OCI-LY3 (cell line): ENCODE measurements at regions not wholly inside any gene's neighbourhood (a gene's known extent, or its start where the extent isn't known, plus 50 kb on each side); places are given as distances from the start of the nearest gene placed in this dataset.

Experiments
- H2AFZ ChIP-seq: fragments of 200-600, 300-600 bp; shearing (Covaris generic); 2 replicates; pipeline ENCODE4 v1.6.0; 2014; ENCODE audit warnings: antibody characterized with exemption, low read depth, low read length
- H3K27ac ChIP-seq: fragments of 200-600, 300-600 bp; sonication (generic); 2 replicates; pipeline ENCODE4 v1.5.1; 2014; ENCODE audit warnings: mild to moderate bottlenecking, low read length, moderate library complexity, mixed read lengths
- H3K27me3 ChIP-seq: fragments of 200-600, 300-600 bp; sonication (generic); 2 replicates; pipeline ENCODE4 v1.6.1; 2014; ENCODE audit warnings: low read depth, low read length, mixed read lengths
- H3K36me3 ChIP-seq: fragments of 200-600, 300-600 bp; sonication (generic); replicated peaks from 2 replicates; pipeline ENCODE3; 2014; ENCODE audit warnings: low read depth, low read length, mixed read lengths
- H3K4me1 ChIP-seq: fragments of 300-600, 200-600 bp; sonication (generic); 2 replicates; pipeline ENCODE4 v1.6.1; 2014; ENCODE audit warnings: low read length, mixed read lengths
- H3K4me2 ChIP-seq: fragments of 200-600, 300-600 bp; sonication (generic); 2 replicates; pipeline ENCODE4 v1.6.1; 2014; ENCODE audit warnings: low read length, mixed read lengths
- H3K4me3 ChIP-seq: fragments of 300-600, 200-600 bp; sonication (generic); 2 replicates; pipeline ENCODE4 v1.5.1; 2014; ENCODE audit warnings: antibody characterized with exemption, mild to moderate bottlenecking, low read length, moderate library complexity
- H3K79me2 ChIP-seq: fragments of 300-600, 200-600 bp; shearing (Covaris generic); 2 replicates; pipeline ENCODE4 v1.6.1; 2014; ENCODE audit warnings: mild to moderate bottlenecking, low read length, mixed read lengths
- H3K9ac ChIP-seq: fragments of 300-600, 200-600 bp; shearing (Covaris generic); 2 replicates; pipeline ENCODE4 v1.6.0; 2014; ENCODE audit warnings: mild to moderate bottlenecking, low read length, moderate library complexity
- H3K9me3 ChIP-seq: fragments of 200-600, 300-600 bp; shearing (Covaris generic); 2 replicates; pipeline ENCODE4 v1.6.1; 2014; ENCODE audit warnings: low read length, mixed read lengths; ENCODE audit not compliant: insufficient read depth
- H4K20me1 ChIP-seq: fragments of 200-600, 300-600 bp; sonication (generic); 2 replicates; pipeline ENCODE4 v1.6.1; 2016; ENCODE audit warnings: low read length, mixed read lengths; ENCODE audit not compliant: insufficient read depth
- CTCF ChIP-seq: fragments of 200-600, 300-600 bp; sonication (generic); IDR thresholded peaks from 2 replicates; pipeline ENCODE4 v1.5.1; 2014; ENCODE audit warnings: antibody characterized with exemption, low read length, low read depth
- EZH2phosphoT487 ChIP-seq: fragments of 200-600 bp; shearing (Covaris generic); IDR thresholded peaks from 2 replicates; pipeline ENCODE4 v1.6.1; 2018; ENCODE audit warnings: antibody characterized with exemption, mixed run types, low read depth

GRCh38 chr1:195899762-195900352, 708.4 kb downstream of the KCNT2 start:
- Histone ChIP-seq H3K4me3 (no peak overlapping the region), H3K4me1 (peaks cover 22% of the 10 kb centered on the region), H3K9ac (no peak overlapping the region), H3K27me3 (no peaks in the 10 kb centered on the region), H3K4me2 (no peak overlapping the region; the same call in 1 of the 2 replicates), H2AFZ (no peak overlapping the region), H4K20me1 (no peaks in the 10 kb centered on the region), H3K36me3 (peaks cover 5% of the 10 kb centered on the region), H3K27ac (no peak overlapping the region), H3K79me2 (no peaks in the 10 kb centered on the region), H3K9me3 (no peaks in the 10 kb centered on the region)
- TF ChIP-seq EZH2phosphoT487 (no peak), CTCF (no peak)

GRCh38 chr1:195898924-195899323, 709.3 kb downstream of the KCNT2 start:
- Histone ChIP-seq H3K27me3 (no peaks in the 10 kb centered on the region), H3K4me3 (peak overlapping the region; percentile 38), H3K36me3 (peaks cover 5% of the 10 kb centered on the region), H3K79me2 (no peaks in the 10 kb centered on the region), H3K4me2 (peak overlapping the region; percentile 52), H3K9ac (no peak overlapping the region; the same call in 1 of the 2 replicates), H2AFZ (no peak overlapping the region), H4K20me1 (no peaks in the 10 kb centered on the region), H3K27ac (peak overlapping the region; percentile 43), H3K9me3 (no peaks in the 10 kb centered on the region), H3K4me1 (peaks cover 22% of the 10 kb centered on the region)
- TF ChIP-seq EZH2phosphoT487 (no peak), CTCF (no peak)

- 0 out of 2 replicates have a peak overlapping the region, but pooled peaks have one; percentile 4 for H3K9ac ChIP-seq
- peak overlapping the region; percentile 52 for H3K4me2 ChIP-seq
- H3K27ac ChIP-seq = peak overlapping the region; percentile 0; the same call in 1 of the 2 replicates
- no peaks in the 10 kb centered on the region for H4K20me1 ChIP-seq
- peak overlapping the region; percentile 38; the same call in 1 of the 2 replicates for H3K4me3 ChIP-seq
- no peaks in the 10 kb centered on the region for H3K79me2 ChIP-seq
- no peaks in the 10 kb centered on the region for H3K9me3 ChIP-seq
- H2AFZ ChIP-seq = no peak overlapping the region
- H3K36me3 ChIP-seq = peaks cover 5% of the 10 kb centered on the region
- H3K27me3 ChIP-seq = no peaks in the 10 kb centered on the region
- H3K4me1 ChIP-seq = peaks cover 22% of the 10 kb centered on the region
- TF ChIP-seq EZH2phosphoT487 (no peak), CTCF (no peak)
These were observed 709.9 kb downstream of the KCNT2 start for GRCh38 chr1:195898373-195898772.

GRCh38 chr1:195897076-195897475, 711.2 kb downstream of the KCNT2 start:
- no peak overlapping the region for H3K27ac ChIP-seq
- no peak overlapping the region for H3K9ac ChIP-seq
- H3K4me2 ChIP-seq = no peak overlapping the region
- H3K36me3 ChIP-seq = peaks cover 5% of the 10 kb centered on the region
- no peak overlapping the region for H2AFZ ChIP-seq
- peak; percentile 46 for TF ChIP-seq CTCF
- TF ChIP-seq EZH2phosphoT487 = no peak
- no peaks in the 10 kb centered on the region for H3K27me3 ChIP-seq
- no peak overlapping the region for H3K4me3 ChIP-seq
- peaks cover 22% of the 10 kb centered on the region for H3K4me1 ChIP-seq
- no peaks in the 10 kb centered on the region for H3K79me2 ChIP-seq
- H3K9me3 ChIP-seq = no peaks in the 10 kb centered on the region
- no peaks in the 10 kb centered on the region for H4K20me1 ChIP-seq
